Astrocyte (in vitro differentiated cells and primary cell): ENCODE measurements at regions not wholly inside any gene's neighbourhood (a gene's known extent, or its start where the extent isn't known, plus 50 kb on each side); places are given as distances from the start of the nearest gene placed in this dataset.

Source experiments
- DNase-seq: peaks from one replicate; pipeline ENCODE4 v3.0.0-alpha.2; 2010; ENCODE audit warnings: low read depth
- FAIRE-seq: peaks from 2 replicates; lab custom pipeline; 2011; peaks lifted over from hg19 to GRCh38; lab: Jason Lieb, UNC
- H2AFZ ChIP-seq: 2 replicates; pipeline ENCODE4 v1.6.0; 2012; ENCODE audit warnings: low read depth, low read length, inconsistent platforms
- H3K27ac ChIP-seq: 2 replicates; pipeline ENCODE4 v1.5.1; 2011; ENCODE audit warnings: low read depth, low read length, inconsistent platforms
- H3K27me3 ChIP-seq: 2 replicates; pipeline ENCODE4 v1.6.0; 2011; ENCODE audit warnings: low read length, inconsistent platforms; ENCODE audit not compliant: insufficient read depth
- H3K36me3 ChIP-seq: 2 replicates; pipeline ENCODE4 v1.5.1; 2011; ENCODE audit warnings: low read length, inconsistent platforms; ENCODE audit not compliant: insufficient read depth
- H3K4me1 ChIP-seq: 2 replicates; pipeline ENCODE4 v1.5.1; 2011; ENCODE audit warnings: low read length, inconsistent platforms; ENCODE audit not compliant: insufficient read depth
- H3K4me2 ChIP-seq: 2 replicates; pipeline ENCODE4 v1.6.0; 2012; ENCODE audit warnings: low read length, inconsistent platforms
- H3K4me3 ChIP-seq: 2 replicates; pipeline ENCODE4 v1.5.1; 2011; ENCODE audit warnings: low read depth, mild to moderate bottlenecking, low read length, inconsistent platforms; ENCODE audit not compliant: insufficient read depth
- H3K79me2 ChIP-seq: 2 replicates; pipeline ENCODE4 v1.6.0; 2012; ENCODE audit warnings: mild to moderate bottlenecking, low read length, inconsistent platforms; ENCODE audit not compliant: insufficient read depth
- H3K9ac ChIP-seq: 2 replicates; pipeline ENCODE4 v1.6.0; 2012; ENCODE audit warnings: mild to moderate bottlenecking, low read length, inconsistent platforms
- H3K9me3 ChIP-seq: 2 replicates; pipeline ENCODE4 v1.5.1; 2012; ENCODE audit warnings: low read depth, mild to moderate bottlenecking, low read length, inconsistent platforms; ENCODE audit not compliant: insufficient read depth
- H4K20me1 ChIP-seq: 2 replicates; pipeline ENCODE4 v1.6.0; 2012; ENCODE audit warnings: low read length, inconsistent platforms; ENCODE audit not compliant: insufficient read depth
- H3K27ac Mint-ChIP-seq: one replicate; pipeline ENCODE4 v1.8.0; 2021; ENCODE audit warnings: mild to moderate bottlenecking, mixed read lengths; ENCODE audit not compliant: unreplicated experiment
- H3K27me3 Mint-ChIP-seq: one replicate; pipeline ENCODE4 v1.8.0; 2021; ENCODE audit warnings: low read depth, mixed read lengths; ENCODE audit not compliant: unreplicated experiment
- H3K36me3 Mint-ChIP-seq: one replicate; pipeline ENCODE4 v1.8.0; 2021; ENCODE audit warnings: low read depth, mixed read lengths; ENCODE audit not compliant: unreplicated experiment
- H3K4me1 Mint-ChIP-seq: one replicate; pipeline ENCODE4 v1.8.0; 2021; ENCODE audit warnings: low read depth, mixed read lengths; ENCODE audit not compliant: unreplicated experiment
- H3K4me3 Mint-ChIP-seq: one replicate; pipeline ENCODE4 v1.8.0; 2021; ENCODE audit warnings: mild to moderate bottlenecking, moderate library complexity, mixed read lengths; ENCODE audit not compliant: unreplicated experiment
- H3K9me3 Mint-ChIP-seq: one replicate; pipeline ENCODE4 v1.8.0; 2021; ENCODE audit warnings: mild to moderate bottlenecking, mixed read lengths; ENCODE audit not compliant: unreplicated experiment
- CTCF ChIP-seq: IDR thresholded peaks from 2 replicates; pipeline ENCODE4 v1.5.1; 2011; ENCODE audit warnings: low read depth, mild to moderate bottlenecking, inconsistent platforms, low read length, moderate library complexity; ENCODE audit not compliant: insufficient read depth
- EZH2 ChIP-seq: IDR thresholded peaks from 2 replicates; pipeline ENCODE4 v1.6.1; 2012; ENCODE audit warnings: mild to moderate bottlenecking, low read length, inconsistent platforms; ENCODE audit not compliant: insufficient read depth

GRCh38 chr11:130675371-130675821 lies 227.0 kb downstream of the ADAMTS15 start:
- H3K27ac Mint-ChIP-seq = peak overlapping the region; percentile 99
- Histone ChIP-seq H3K36me3 (no peaks in the 10 kb centered on the region), H3K4me2 (peak overlapping the region; percentile 33), H3K9ac (peak overlapping the region; percentile 44), H3K27me3 (no peaks in the 10 kb centered on the region), H3K9me3 (peaks cover 8% of the 10 kb centered on the region), H3K4me1 (peaks cover 51% of the 10 kb centered on the region), H3K4me3 (no peak overlapping the region), H3K27ac (peak overlapping the region; percentile 63), H4K20me1 (no peaks in the 10 kb centered on the region), H2AFZ (peak overlapping the region; percentile 12), H3K79me2 (no peaks in the 10 kb centered on the region)
- H3K9me3 Mint-ChIP-seq = peaks cover 6% of the 10 kb centered on the region
- peaks cover 3% of the 10 kb centered on the region for H3K36me3 Mint-ChIP-seq
- H3K27me3 Mint-ChIP-seq = no peaks in the 10 kb centered on the region
- H3K4me1 Mint-ChIP-seq = peaks cover 65% of the 10 kb centered on the region
- DNase-seq (peak; percentile 65), FAIRE-seq (peak; percentile 9)
- H3K4me3 Mint-ChIP-seq = no peak overlapping the region
- TF ChIP-seq EZH2 (no peak), CTCF (no peak)

DNA sequence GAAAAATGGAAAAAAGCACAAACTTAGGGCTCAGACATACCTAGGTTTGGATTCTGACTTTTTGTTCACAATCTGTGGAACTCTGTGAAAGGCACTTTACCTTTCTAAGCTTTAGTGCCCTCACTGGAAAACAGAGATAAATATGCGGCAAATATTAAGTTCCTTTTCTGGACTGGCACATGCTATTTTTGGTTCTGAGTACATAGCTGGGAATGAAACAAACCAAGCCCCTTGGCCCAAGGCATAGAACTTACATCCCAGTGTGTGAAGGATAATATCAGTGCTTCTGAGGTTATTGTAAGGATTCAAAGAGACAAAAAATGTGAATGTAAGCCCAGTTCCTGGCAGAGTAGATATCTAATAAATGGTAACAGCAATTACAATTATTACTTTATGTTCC lies 227.5 kb downstream of the ADAMTS15 start:
- H3K4me1 Mint-ChIP-seq = peaks cover 65% of the 10 kb centered on the region

More for the DNA sequence above, 227.5 kb downstream of the ADAMTS15 start:
- DNase-seq (no peak), FAIRE-seq (no peak)
- no peaks in the 10 kb centered on the region for H3K27me3 ChIP-seq
- no peak overlapping the region for H3K4me3 ChIP-seq
- H3K27ac ChIP-seq = peak overlapping the region; percentile 63
- no peaks in the 10 kb centered on the region for H3K79me2 ChIP-seq
- Mint-ChIP-seq H3K4me3 (no peak overlapping the region), H3K27ac (peak overlapping the region; percentile 99), H3K9me3 (peaks cover 8% of the 10 kb centered on the region), H3K36me3 (peaks cover 3% of the 10 kb centered on the region), H3K27me3 (no peaks in the 10 kb centered on the region)
- peak overlapping the region; percentile 33 for H3K4me2 ChIP-seq
- no peaks in the 10 kb centered on the region for H4K20me1 ChIP-seq
- peak overlapping the region; percentile 44 for H3K9ac ChIP-seq
- H3K4me1 ChIP-seq = peaks cover 51% of the 10 kb centered on the region
- TF ChIP-seq CTCF (no peak), EZH2 (no peak)
- no peak overlapping the region for H2AFZ ChIP-seq
- H3K9me3 ChIP-seq = peaks cover 8% of the 10 kb centered on the region
- H3K36me3 ChIP-seq = no peaks in the 10 kb centered on the region
